ENCODE measurements at regions not wholly inside any gene's neighbourhood (a gene's known extent, or its start where the extent isn't known, plus 50 kb on each side); places are given as distances from the start of the nearest gene placed in this dataset.

- no peak for DNase-seq
These were observed 661.7 kb upstream of the SLITRK1 start for GRCh38 chr13:84543962-84544361.

DNA sequence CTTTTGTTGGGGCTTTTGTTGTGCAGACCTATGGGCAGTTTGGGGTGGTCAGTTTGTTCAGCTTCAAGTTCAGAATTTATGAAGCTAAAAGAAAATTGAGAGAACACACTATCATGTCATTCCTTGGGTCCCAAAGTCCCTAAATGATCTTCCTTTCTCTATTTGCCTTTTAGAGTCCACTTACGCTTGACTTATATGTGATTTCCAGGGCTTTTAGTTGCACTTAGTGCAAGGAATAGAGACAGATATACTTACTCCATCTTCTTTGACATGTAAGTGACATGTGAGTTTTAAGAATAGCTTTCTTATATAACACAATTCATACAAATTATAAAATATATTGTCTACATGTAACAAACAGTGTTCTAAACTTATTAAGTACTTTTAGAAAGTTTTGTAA is 660.1 kb upstream of the SLITRK1 start:
- DNase-seq = no peak

GRCh38 chr13:84536906-84537305 is 654.6 kb upstream of the SLITRK1 start:
- DNase-seq = no peak

DNA sequence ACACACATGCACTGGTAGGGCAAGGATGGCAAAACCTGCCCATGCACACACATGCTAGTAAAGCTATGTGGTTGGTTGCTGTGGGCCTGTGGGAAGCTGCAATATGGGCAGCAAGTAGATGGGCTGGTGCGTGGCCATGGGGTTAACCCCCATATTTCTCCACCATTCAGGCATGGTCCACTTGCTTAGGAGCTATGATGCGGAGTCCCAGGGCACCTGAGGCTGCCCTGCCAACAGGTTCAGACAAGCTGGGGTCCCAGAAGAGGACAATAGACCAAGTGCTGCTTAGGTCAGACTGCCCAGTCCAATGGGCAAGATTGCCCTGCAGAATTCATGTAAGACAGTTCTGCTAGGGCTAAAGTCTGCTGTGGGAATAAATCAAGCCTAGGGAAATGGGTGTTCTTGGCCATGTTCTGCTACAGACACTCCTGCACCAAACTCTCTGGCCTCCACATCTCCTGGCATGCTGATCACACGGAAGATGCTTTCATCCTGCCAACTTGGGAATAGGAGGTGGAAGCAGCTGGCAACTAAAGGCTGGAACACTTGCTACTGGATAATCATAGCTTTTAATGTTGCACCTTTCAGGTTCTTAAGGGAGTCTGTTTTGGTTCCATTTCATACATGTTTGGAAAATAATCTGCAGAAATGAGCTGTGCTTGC is 646.3 kb upstream of the SLITRK1 start:
- no peak for DNase-seq

DNA sequence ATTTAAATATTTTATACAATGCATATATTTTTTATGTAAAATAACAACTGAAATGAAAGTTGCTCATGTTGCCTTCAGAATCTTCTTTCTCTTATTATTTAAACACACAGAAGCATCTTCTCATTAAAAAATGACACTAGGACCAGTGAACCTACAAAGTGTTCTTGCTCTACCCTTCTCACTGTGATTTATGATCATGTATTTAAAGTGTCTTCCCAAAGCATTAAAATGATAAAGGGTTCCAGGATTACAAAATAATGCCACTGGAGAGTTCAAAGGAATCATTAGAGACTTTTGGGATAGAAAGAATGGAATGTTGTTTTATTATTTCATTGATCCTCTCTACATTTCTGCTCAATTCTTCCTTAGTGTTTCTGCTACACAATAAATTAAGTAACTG is 643.6 kb upstream of the SLITRK1 start:
- DNase-seq = no peak

GRCh38 chr13:84524586-84524985 is 642.3 kb upstream of the SLITRK1 start:
- DNase-seq = no peak

- DNase-seq = no peak
These were observed 617.7 kb upstream of the SLITRK1 start for GRCh38 chr13:84500016-84500415.

DNA sequence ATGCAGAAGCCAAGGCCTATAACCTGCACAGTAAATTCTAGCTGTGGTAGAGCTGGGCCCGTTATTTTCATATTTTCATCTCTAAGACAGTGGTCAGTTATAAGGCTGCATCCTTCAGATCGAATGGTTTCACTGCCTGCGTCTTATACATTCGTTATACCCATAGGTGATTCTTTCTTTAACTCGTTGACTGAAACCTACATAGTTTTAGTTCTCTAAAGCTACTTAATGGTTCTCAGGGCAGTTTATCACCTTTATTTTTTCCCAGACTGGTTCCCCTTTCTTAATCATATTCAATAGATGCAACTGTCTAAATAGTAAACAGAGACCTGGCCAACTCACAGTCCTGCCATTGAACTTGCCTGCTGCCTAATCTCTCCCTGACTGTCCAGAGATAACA is 615.3 kb upstream of the SLITRK1 start:
- no peak for DNase-seq

- no peak for DNase-seq
These were observed 609.7 kb upstream of the SLITRK1 start for GRCh38 chr13:84491952-84492351.

DNA sequence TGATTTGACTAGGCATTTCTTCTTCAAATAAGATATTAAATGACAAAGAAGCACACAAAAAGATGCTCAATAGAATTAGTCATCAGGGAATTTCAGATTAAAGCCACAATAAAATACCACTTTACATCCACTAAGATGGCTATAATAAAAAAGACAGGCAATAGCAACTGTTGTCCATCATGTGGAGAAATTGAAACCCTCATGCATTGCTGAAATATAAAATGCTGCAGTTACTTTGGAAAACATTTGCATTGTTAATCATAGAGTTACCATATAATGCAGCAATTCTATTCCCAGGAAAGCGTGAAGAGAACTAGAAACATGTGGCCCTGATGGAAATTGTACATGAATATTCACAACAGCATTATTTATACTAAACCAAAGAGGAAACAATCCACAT is 605.5 kb upstream of the SLITRK1 start:
- no peak for DNase-seq

DNA sequence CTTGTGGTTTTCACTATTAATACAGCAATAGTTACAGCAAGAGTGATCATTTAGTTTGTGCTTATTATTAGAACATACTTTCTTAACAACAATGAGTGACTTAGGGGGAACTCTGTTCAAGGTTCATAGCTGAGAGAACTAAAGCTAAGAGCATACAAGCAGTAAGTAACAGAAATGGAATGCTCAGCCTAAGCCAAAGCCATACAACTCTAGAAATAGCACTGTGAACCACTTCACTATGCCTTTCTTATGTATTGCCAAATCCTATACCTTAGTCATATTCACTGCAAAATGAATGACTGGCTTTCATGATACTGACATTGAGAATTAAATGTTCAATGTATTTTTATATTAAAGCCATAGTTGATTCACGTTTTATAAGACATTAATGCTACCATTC is 599.7 kb upstream of the SLITRK1 start:
- DNase-seq = no peak

- DNase-seq = no peak
These were observed 597.4 kb upstream of the SLITRK1 start for GRCh38 chr13:84479656-84480055.

- no peak for DNase-seq
These were observed 588.3 kb upstream of the SLITRK1 start for GRCh38 chr13:84470528-84470927.

DNA sequence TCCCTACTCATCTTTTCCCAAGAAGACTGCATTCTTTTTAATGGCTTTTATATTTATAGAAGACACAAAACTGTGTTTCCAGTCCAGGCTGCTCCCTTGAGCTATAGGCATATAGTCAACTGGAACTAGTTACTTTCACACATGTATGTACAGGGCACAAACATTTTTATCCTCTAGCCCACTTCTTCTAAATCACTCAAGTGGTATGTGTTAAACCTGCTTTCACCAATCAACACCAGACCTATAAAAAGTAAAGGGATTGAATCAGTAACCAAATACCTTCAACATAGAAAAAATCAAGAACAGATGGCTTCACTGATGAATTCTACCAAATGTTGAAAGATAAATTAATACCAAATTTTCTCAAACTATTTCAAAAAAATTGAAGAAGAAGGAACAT is 584.2 kb upstream of the SLITRK1 start:
- no peak for DNase-seq

DNA sequence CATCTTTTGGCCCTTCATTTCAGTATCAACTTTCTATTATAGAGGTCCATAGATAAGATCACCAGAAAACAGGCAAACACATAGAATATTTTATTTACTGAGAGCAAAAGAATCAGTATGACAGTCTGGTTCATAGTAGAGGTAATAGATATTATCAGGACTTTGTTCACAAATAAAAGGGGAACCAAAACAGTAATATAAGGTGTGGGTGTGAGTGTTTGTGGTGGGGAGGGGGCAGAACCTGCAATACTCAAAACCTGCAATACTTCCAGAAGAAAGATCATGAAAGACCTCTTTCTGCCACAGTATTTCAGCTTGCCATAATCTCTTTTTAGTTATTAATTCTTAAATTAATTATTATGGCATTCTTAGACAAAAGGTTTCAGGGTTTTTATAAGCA is 578.7 kb upstream of the SLITRK1 start:
- DNase-seq = no peak

DNA sequence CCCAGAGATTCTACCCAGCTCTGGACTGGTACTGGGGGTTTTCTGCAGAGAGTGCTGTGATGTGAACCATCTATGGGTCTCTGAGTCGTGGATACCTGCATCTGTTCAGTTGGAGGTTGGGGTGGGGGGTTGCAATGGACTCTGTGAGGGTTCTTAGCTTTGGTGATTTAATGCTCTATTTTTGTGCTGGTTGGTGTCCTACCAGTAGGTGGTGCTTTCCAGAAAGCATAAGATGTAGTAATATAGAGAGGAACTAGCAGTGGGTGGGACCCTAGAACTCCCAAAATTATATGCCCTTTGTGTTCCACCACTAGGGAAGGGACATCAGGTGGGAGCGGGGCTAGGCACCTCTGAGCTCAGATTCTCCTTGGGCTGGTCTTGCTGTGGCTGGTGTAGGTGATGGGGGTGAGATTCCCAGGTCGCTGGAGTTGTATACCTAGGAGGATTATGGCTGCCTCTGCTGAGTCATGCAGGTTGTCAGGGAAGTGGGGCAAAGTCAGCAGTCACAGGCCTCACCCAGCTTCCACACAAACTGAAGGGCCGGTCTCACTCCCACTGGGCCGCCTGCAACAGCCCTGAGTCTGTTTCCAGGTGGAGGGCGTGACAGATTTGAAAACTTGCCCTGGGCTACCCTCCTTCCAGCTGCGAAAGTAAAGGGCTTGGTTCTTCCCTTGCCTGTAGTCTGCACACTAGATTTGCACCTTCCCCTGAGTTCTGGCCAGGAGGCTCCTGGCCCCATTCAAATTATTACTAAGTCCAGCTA is 573.0 kb upstream of the SLITRK1 start:
- no peak for DNase-seq

GRCh38 chr13:84447640-84447978 is 565.3 kb upstream of the SLITRK1 start:
- DNase-seq = no peak

DNA sequence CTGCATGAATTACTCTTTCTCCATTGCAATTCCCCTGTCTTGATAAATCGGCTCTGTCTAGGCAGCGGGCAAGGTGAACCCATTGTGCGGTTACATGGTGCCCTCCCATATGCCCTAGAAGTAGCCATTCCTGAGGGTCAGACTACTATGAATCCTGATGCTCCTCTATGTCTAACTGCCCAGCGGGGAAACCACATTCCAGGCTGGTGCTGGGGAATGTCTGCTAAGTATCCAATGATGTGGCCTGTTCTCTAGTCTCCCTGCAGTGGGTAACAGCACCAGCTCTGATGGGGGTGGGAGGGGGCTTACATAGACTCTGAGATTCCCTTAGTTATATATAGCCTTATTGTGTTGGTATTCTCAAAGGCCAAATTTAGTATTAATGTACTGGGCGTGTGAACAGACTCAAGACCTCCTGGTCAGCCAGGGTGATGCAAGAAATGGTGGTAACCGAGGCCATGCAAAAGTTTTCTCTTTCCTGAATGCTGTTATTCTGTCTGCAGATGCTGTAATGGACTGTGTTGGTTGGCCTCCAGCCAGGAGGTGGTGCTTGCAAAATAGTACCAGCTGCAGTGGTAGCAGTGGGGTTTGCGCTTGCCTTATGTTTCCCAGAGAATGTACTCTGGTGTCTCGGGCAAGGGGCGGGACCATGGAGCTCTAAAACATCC is 564.8 kb upstream of the SLITRK1 start:
- DNase-seq = no peak

DNA sequence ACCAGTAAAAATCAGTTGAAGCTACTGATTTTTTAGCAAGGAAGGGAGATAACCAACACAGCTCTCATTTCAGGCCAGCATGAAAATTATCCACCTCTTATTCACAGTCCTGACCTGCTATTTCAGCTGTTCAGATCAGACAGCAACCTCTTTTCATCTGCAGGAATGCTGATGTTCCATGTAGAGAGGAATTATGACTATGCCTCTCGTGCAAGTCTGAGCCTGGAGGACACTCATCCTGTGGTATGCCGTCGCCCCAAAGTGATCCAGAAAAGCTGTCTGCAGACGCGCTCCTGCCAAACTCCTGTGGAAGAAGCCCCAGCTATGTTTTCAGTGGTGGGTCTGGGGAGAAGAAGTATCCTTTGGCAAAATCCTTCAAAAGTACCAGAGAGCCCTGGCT is 563.5 kb upstream of the SLITRK1 start:
- no peak for DNase-seq

DNA sequence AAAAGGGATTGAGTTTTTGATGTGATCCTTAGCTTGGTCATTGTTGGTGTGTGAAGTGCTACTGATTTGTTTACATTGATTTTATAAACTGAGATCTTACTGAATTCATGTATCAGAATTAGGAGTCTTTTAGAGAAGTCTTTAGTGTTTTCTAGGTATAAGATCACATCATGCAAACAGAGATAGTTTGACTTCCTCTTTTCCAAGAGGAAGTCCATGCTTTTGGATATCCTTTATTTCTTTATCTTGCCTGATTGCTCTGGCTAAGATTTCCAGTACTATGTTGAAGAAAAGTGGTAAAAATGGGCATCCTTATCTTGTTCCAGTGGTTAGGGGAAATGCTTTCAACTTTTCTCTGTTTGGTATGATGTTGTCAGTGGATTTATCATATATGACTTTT is 561.2 kb upstream of the SLITRK1 start:
- no peak for DNase-seq

- DNase-seq = no peak
These were observed 556.8 kb upstream of the SLITRK1 start for GRCh38 chr13:84439108-84439507.

GRCh38 chr13:84433024-84433423 is 550.8 kb upstream of the SLITRK1 start:
- no peak for DNase-seq

DNA sequence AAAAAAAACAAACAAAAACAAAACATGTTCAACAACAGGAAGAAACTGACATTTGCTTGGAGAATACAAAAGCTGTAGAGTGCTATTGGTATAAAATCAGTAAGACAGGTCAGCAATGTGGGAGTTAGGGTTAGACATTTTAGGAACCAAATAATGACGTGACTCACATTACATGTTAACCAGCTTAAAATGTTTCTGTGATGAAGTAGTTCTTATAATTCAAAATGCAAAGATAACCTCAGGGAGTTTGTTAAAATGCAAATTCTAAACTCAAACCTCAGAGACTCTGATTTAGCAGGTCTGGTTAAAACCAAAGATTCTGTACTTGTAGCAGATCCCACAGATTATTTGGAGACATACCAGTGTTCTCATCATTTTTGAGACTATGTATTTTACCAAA is 549.4 kb upstream of the SLITRK1 start:
- no peak for DNase-seq

DNA sequence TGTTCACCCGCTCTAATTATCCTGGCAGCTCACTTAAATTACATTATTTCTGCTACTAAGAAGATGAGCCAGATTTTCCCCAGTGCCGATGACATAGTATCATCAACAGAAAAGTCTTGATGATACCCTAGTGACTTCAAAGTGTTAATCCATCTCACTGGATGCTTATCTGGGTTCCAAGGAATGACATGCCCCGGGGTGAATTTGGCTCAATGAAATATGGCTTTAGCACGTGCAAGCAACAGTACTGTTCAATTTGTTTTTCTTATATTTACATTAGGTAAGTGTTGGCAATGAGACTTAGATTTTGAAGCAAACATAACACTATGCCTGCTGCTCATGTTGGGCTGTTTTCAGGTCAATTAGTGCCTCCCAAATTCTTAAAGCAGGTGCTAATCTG is 548.2 kb upstream of the SLITRK1 start:
- no peak for DNase-seq

All from right kidney (tissue), 1 donor.